8988T (cell line): ENCODE measurements at regions not wholly inside any gene's neighbourhood (a gene's known extent, or its start where the extent isn't known, plus 50 kb on each side); places are given as distances from the start of the nearest gene placed in this dataset.

Experiments
- DNase-seq: peaks from one replicate; pipeline ENCODE4 v3.0.0; 2011

DNA sequence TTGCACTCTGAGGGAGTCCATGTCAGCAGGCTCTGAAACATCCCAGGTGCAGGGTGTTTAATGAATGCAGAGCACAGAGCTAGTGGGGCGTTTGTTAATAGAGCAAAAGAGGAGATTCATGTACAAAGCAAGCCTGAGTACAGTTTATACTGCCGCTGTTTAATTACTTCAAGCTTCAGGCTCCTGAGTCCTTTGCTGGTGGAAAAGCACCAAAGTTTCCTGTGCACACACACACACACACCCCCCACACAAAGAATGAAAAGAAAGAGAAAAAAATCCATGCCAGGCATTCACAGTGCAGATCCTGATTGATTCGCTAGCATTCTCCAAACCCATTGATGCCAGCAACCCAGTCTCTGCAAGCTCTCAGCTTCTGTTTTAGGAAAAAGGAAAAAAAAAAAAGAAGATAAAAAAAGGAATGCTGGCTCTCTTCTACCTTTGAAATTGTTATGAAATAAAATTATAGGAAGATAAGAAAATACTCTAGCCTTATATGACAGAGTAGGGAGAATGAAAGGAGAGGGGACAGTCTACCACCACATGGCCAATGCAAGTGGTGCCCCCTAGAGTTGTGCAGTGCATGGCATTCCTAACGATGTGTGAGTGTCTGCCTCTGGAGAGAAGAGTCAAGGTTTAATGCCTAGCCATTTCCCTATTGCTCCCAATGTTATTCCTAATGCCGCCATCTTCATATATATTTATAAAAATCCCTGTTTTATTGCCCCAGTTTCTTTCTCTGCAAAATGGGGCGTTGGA, 216.5 kb downstream of the TMEM114 start:
- no peak for DNase-seq

DNA sequence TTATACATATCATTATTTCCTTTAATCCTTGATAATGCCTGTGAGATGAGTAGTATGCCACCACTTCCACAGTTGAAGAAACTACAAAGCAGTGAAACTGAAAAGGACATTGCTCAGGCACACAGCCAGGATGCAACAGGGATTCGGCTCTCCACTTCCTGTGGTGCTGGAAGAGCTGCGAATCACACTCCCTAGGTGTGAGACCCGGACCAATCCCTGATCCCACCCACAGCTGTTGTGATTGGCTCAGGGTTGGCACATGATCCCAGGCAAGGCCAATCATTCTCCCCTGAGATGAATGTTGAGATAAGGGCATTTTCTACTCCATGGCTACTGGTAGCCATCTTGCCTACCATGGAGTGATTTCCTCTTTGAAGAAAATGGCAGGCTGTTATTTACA, 218.2 kb downstream of the TMEM114 start:
- no peak for DNase-seq

DNA sequence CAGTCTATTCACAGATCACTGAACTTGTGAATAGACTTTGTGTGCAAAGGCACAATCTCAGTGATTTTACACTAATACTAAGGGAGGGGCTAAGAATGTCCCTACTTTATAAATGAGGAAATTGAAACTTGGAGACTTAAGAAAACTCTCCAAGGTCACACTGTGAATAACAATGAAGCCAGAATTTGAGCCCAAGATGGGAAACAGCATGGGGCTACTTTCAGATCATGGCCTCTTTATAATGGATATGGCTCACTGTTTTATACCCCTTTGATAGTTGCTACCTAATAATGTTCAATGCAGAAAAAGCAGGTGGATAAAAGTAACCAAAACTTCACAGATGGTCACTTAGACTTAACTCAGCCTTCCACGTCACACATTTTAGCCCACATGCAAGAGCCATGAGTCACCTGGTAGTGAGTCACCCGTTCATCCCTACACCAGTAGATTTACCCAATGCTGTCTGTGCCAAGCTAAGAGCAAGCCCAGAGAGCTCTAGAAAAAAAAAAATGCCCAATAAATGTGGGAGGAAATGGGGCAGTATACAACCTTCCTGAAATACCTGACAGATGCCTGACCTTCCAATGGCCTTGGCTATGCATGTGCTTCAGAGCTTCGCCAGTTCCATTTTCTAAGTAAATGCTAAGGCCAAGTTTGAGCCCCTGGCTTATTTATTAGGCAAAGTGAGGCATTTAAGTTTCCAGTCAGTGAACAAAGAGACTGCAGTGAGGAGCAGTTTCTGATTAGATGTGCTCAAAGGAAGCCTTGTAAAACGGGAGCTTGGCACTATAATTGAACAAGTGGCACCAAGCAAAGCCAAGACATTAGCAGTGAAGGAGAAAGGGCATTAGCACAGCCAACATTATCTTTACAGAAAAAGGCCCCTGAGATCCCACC, 219.7 kb downstream of the TMEM114 start:
- DNase-seq, result no peak

DNA sequence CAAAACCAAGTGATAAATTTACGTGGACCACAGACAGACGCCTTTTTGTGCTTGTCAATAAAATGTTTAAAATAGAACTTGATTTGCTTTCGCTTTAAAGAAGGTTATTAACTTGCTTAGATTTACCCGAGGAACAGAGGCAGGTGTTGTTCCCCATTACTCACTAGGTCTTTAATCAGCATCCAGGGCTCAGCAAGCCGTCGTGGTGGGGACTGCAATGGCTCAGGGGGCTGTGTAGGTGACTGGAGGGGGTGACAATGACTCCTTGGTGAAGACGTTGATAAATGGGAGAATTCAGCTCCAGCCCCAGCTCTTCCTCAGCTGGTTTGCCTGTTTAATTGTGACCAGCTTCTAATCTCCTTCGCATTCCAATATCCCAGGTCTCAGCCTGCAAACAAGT, 231.4 kb downstream of the TMEM114 start:
- DNase-seq, result no peak

DNA sequence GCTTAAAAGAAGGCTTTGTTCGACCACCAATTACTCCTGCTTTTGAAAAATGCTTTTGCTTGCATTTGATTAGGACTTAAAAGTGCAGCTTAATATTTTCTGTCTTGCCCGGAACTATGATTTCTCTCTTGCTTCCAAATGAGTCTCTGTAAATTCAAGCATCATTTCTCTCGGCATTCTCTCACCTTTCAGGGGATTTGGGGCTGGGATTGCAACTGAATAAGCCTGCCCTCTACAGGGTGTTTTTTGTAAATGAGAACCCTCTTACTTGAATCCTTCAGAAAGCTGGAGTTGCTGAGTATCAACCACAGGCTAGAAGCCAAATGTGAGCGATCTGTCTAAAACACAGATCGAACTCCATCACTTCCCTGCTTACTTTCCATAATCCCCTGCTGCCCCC, 234.6 kb downstream of the TMEM114 start:
- no peak for DNase-seq

DNA sequence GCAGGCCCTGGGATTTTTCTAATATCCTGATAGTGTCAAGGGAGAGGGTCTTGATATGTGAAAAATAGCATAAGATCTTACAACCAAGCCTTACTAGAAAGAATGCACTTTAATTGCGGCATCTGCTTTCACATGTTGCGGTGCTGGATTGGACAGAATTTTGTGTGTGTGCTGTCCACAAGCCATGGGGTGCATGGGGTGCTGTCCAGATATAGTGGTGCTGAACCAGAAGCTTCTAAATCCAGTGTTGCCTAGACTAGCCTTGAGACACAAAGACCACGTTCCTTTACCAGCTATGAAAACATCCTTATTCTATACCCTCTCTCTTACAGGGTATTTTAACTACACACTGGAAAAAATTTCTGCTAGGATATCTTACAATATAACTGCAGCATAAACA, 244.0 kb downstream of the TMEM114 start:
- no peak for DNase-seq

DNA sequence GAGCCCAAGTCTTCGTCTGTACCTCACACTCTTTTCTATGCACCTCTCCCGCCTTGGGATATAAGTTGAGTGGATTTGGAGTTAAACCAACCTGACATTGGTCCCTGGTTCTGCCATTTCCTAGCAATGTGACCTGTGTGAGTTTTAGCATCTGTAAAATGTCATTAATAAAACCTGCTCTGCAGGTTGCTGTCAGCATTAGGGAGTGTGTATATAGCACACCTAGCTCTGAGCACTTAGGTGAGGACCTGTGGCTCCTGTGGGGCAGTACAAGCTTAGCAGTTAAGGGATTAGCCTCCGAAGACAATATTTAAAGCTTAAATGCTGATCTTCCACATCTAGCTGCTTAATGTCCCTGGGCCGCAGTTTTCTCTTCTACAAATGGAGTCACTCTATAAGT, 248.0 kb downstream of the TMEM114 start:
- no peak for DNase-seq

DNA sequence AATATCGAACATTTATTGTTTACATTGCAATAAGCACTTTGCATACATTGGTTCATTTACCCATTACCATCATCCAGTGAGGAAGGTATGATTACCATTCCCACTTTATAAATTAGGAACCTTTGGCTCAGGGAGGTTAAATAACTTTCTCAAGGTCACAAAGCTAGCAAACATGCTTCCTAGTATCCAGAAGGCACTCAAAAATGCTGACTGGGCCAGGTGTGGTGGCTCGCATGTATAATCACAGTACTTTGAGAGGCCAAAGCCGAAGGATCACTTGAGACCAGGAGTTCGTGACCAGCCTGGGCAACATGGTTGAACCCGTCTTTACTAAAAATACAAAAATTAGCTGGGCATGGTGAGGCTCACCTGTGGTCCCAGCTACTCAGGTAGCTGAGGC, 259.6 kb downstream of the TMEM114 start:
- no peak for DNase-seq

DNA sequence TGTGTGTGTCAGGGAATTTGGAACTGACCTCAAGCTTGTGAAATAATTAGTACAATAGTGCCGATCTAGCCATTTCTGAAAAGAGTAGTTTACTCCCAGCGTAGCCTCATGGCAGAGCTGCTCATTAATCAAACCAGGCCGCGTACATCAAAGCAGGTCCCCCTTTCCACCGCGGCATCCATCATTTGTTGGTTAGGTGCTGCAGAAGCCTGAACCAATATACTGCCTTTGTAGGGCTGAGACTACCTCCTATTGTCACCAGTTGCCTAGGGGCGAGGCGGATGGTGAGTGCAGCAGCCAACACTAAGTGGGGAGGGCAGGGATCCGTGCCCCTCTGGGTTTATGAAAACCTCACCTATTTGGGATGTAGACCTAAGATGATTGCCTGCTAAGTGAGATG, 264.1 kb downstream of the TMEM114 start:
- DNase-seq, result no peak

DNA sequence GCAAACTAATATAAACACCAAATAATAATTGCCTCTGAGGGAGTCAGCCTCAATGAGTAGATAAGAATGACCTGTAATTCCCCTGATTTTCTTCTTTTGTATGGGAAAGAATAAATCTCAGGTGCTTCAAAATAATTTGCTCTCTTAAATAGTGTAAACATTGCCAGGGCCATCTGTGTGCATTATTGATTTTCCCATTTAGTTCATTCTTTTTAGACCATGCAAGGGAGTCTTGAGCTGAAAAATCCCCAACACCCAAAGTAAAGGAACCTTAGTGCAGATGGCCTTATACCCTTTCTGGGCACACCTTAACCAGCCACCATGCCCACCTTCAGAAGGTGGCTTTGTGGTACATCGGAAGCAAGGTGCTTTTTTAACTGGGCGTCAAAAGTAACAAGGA, 267.2 kb downstream of the TMEM114 start:
- DNase-seq, result no peak

DNA sequence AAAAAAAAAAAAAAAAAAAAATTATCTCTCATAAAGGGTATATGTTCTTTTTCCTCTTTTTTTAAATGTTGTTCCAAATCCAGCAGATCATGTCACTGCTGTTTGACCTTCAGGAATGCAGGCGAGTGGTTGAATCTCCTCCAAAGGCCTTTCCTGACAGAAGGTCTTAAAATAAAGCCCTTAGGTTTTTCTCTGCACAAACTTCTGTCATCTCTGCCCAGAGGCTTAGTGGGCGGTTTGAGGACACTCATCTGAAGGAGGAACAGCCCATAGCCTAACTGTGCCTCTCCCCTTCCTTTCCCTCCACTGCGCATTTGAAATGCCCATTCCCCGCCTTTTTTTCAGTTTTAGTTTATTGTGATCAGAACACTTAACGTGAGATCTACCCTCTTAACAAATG, 270.2 kb downstream of the TMEM114 start:
- no peak for DNase-seq

DNA sequence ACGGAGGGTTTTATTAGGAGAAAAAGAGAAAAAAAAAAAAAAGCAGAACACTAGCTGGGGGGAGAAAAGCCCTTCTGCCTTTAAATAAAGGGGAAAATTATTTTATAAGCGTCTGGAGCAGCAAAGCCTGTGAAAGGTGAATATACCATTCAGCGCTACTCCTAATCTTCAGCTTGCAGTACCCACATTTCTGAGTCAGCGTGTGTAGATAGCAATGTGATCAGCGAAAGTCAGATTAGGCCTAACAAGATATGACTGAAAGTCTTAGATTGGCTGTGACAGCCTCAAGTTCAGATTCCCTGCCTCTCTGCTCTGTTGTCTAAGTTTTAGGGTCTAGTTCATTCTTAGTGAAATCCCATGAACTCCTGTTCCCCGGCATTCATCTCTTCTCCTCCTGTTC, 279.5 kb downstream of the TMEM114 start:
- no peak for DNase-seq

DNA sequence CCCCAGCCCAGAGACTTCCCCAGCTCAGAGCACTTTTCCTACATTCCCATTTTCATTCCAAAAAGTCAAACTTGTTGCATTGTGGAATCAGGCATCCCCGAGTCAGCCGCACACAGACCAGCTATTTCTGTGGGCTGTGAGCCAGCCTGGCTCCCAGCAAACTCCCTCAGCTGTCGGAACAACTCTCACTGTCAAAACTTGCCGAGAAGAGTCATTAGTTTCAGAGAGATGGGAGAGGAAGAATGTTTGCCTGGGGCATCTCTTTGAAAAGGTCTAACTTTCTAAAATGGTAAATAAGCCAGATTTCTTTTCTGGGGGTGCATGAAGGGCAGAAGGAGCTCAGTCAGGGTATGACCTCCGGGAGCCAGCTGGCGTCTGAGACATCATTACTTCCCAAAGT, 280.0 kb downstream of the TMEM114 start:
- DNase-seq, result no peak

DNA sequence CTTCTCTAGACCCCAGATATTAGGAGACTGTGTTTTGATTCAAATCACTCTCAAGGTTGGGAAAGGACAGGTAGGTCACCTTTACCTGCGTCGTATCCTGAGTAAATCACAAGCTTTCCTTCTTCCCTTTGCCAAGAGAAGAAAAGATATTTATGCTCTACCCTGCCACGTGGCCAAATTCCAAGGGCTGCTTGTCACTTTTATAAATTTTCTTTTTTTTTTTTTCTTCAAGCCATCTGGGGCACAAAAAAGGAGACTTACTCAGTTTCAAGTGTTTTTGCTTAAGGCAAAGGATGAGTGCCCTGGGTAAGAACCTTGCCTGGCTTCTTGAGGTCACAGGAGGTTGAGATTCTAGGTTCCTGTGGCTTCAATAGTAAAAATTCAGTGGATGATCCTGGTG, 285.1 kb downstream of the TMEM114 start:
- no peak for DNase-seq

DNA sequence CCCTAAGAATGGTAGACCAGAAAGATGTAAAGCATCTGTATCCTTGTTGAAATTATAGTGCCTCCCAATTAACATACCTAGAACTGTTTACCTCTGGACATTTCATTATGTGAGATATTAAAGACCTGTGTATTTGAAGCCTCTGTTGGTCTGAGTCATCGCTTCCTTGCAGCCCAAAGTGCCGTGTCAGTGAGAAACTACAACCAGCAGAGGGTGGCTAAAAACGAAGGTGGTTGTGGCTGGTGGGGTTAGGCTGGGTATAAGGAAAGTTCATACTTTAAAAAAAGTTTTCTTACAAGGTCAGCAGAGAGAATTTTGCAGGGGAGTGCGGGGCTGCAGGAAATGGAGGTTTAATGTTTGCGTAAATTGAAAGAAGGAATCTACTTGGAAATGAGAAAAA, 290.7 kb downstream of the TMEM114 start:
- DNase-seq, result no peak

DNA sequence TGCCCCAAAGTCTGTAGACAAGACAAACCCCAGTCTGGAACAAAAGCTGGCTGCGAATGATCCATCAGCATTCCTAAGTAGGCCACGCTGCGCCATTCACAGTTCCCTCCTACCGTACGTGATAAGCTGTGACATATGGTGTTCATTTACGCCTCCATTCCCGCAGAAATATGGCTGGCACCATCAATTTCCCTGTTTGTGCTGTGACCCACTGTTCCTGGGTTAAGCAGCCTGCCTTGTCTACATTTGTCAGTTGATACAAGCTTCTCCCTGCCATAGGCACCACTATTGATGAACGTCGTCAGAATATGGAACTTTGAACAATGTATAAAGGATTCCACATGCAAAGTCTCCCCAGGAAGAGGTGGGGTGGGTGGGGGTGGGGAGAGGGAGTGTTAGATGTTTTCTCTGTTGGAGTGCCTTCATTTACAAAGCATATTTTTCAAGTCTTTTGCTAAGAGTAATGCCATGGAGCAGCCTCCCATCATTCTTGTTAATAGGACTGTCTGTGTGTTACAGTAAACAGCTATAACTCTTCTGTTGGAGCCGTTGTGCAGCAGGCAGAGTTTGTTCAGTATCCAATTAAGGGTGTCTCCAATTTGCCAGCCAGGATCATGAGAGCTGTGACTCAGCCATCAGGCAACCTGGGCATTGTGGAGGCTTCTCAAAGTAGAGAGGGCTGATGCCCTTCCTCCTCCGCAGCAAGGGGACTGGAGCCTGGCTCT, 294.6 kb downstream of the TMEM114 start:
- DNase-seq, result no peak

DNA sequence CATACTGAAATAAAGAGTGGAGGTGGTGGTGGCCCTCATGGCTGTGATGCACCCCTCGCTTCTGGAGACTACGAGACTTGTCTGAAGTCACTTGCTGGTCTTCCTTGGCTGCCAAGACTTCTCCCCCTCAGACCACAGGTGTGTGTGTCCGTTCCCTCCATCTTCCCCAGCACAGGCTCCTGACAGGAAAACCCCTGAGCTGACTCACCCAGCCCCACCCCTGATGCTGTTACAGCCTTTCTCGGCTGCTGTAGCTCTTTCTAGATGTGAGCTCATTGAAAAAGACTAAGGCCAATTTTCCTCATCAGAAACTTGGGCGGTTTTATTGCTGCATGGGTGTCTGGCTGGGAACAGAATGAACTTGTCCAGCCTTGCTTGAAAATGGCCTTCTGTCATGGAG, 296.9 kb downstream of the TMEM114 start:
- no peak for DNase-seq

DNA sequence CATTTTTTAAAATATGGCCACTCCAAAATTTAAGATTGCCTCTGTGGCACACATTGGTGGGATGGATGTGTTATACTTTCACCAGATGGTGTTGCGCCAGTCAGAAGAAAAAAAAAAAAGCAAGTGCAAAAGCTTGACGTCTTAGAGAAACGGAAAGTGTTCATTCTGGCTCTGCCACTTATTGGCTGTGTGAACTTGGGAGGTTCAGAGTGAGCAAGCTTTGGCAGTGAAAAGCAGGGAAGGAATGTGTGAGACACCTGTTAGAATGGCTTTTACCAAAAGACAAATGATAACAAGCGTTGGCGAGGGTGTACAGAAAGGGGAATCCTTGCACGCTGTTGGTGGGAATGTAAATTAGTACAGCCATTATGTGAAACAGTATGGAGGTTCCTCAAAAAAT, 298.0 kb downstream of the TMEM114 start:
- DNase-seq, result no peak

DNA sequence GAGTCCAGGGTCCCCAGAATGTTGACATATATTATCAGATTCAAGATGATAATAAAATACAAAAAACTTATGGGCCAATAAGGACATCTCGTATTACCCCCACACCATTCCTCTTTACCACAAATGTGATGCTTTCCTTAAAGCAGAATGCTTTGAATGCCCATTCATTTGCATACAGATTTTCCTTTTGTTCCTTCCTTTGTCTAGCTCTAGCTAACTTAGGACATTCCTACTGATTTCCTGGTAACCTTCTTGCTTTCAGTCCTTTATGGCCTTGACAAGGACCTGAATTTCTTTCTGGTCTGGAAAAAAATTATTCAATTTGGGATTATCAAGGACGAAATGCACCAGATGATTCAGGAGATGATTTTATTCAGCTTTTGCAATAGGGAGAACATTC, 304.0 kb downstream of the TMEM114 start:
- DNase-seq, result no peak

DNA sequence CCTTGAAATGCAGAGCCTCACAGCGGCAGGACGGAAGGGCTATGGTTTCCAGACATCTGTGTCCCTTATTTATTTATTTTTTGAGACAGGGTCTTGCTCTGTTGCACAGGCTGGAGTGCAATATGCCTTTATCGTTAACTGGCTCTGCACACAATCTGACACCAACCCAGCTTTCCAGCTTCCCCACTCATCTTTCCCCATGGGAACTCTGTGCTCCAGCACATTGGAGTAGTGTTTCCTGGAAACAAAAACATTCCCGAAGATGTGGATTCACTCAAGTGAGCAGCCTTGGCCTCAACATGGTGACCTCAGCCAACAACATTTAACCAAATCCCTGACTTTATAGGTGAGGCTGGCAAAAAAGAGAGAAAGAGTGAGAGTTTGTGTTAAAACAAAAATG, 307.1 kb downstream of the TMEM114 start:
- DNase-seq, result no peak

DNA sequence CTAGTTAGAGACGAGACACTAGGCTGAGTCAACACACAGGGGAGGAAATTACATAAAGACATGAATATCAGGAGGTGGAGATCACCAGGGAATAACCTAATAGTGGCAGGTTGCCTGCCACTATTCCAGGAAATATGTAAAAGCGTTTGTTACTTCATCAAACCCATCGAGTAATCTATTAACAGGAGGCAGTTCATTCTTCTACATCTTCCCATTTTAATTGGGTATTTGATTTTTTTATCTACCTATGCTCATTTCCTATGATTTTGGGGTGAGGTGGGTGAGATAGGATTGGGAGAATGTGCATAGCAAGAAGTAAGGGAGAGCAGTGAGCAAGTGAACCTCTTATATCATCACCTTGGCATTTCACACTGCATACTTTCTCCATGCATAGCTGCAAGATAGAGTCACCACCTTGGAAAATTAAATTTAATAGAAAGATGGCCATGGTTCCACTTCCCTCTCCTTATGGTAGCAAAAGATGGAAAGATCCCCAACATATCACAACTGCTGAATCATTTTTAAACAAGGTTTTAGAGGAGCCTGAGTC, 312.2 kb downstream of the TMEM114 start:
- no peak for DNase-seq

DNA sequence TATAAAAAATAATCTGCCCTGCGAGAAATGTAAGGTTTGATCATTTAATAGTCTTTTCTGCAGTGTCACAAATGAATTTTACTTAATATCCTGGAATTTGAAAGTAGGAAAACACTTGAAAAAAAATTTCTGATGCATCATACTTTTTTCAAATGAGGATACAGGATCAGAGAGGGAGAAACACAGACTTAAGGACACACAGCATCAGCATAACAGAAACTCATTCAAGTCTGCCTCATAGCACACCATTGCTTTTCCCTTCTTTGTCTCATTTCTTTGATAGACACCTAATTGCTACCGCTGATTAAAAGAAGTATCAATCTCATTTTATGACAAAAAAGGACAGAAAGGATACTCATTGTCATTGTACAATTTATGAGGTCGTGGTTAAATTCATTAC, 319.0 kb downstream of the TMEM114 start:
- DNase-seq, result no peak

DNA sequence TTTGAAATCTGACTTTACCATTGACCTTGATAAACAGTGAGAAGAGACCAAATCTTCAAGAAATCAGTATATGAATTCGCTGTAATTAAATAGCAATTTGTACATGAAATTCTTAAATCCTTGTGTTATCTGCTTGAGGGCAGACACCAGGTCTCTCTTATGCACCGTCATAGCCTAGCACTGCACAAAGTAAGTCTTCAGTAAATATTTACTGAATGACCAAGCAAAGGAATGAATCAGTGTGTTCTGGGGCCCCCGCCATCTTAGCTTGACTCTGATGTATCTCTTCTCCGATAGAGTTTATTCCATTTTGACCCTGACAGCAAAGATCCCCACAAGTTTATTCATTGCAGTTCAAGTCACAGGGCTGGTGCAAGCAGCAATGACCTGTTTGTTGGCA, 328.0 kb downstream of the TMEM114 start:
- DNase-seq, result no peak

DNA sequence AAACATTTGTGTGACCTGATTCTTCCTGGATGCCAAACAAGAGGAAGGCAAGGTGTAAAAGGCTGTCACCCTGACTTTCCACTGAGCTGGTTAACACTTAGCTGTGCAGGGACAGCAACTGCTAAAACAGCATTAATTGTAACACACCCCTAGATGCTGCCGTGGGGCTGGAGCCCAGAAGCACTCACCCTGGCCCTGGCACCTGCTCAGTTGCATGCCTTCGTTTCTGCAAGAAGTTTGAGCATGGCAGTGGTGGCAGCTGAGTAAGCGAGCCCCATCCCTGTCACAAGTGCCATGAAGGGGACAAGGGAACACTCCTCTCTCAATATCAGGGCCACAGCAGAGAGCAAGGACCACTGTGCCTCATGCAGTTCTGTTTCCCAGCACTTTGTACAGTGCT, 330.2 kb downstream of the TMEM114 start:
- no peak for DNase-seq
